Breast epithelium (tissue), 3 donors: ENCODE measurements at regions not wholly inside any gene's neighbourhood (a gene's known extent, or its start where the extent isn't known, plus 50 kb on each side); places are given as distances from the start of the nearest gene placed in this dataset.

Experiments
- POLR2A ChIP-seq: fragments of 450-650 bp; IDR thresholded peaks from one replicate; pipeline ENCODE4 v1.6.1; 2016; ENCODE audit warnings: antibody characterized with exemption, mild to moderate bottlenecking, moderate library complexity
- POLR2AphosphoS5 ChIP-seq, 3 donors: sonication (generic); formaldehyde crosslinking; IDR thresholded peaks; one replicate each; pipeline ENCODE4 v1.6.1; 2017; ENCODE audit warnings: antibody characterized with exemption in 3 of 3
- TF ChIP-seq, protein P1 (sequence below), 3 donors: fragments of 450-650 bp; IDR thresholded peaks; one replicate each; pipeline ENCODE4 v1.5.1; 2016 to 2017; ENCODE audit warnings: antibody characterized with exemption in 3 of 3, mild to moderate bottlenecking in 3 of 3, moderate library complexity in 3 of 3

DNA sequence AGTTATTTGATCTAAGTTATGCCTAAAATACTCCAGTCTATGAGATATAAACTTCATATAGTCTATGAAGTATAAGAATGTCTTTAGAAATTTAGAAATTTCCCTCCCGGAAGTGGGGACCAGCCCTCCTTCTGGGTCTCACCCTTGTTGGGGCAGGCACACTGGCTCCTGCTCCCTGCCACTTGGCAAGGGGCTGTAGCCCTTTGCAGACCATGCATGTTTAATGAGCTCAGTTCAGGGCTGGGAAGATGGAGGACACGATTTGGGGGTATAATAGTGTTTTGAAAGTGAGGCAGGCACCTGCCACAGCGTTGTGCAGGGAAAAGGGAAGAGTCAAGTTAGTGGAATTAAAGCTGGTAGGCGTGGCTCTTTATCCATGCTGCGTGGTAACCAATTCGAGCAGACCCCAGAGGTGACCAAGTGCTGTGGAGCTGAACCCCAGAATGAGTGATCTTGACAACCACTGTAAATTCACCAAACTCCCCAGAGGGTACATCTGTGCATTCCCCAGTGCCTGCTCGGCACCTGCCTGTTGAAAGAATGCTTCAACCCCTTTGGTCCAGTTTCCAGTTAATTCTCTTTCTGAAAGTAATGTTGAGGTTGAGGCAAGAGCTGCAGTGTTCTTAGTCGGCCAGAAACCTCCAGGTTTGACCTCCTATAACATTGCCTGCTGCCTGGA is 79.6 kb downstream of the DOP1B start:
- TF ChIP-seq, protein P1, sequence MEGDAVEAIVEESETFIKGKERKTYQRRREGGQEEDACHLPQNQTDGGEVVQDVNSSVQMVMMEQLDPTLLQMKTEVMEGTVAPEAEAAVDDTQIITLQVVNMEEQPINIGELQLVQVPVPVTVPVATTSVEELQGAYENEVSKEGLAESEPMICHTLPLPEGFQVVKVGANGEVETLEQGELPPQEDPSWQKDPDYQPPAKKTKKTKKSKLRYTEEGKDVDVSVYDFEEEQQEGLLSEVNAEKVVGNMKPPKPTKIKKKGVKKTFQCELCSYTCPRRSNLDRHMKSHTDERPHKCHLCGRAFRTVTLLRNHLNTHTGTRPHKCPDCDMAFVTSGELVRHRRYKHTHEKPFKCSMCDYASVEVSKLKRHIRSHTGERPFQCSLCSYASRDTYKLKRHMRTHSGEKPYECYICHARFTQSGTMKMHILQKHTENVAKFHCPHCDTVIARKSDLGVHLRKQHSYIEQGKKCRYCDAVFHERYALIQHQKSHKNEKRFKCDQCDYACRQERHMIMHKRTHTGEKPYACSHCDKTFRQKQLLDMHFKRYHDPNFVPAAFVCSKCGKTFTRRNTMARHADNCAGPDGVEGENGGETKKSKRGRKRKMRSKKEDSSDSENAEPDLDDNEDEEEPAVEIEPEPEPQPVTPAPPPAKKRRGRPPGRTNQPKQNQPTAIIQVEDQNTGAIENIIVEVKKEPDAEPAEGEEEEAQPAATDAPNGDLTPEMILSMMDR (IDR thresholded peaks at IDR 0.05): no peak
- TF ChIP-seq POLR2A: no peak
- TF ChIP-seq POLR2AphosphoS5 (IDR thresholded peaks at IDR 0.05): no peak
